ENCODE measurements at regions not wholly inside any gene's neighbourhood (a gene's known extent, or its start where the extent isn't known, plus 50 kb on each side); places are given as distances from the start of the nearest gene placed in this dataset.

- DNase-seq (ENCODE audit: low read depth in 2 of 2): no peak
Observed at GRCh38 chrX:13149702-13150350, 105.4 kb upstream of the FAM9C start.

- peak in 1 of 2 donors; percentile 58 for DNase-seq (ENCODE audit: low read depth in 2 of 2)
Observed at GRCh38 chrX:13147733-13148132, 103.3 kb upstream of the FAM9C start.

- no peak for DNase-seq (ENCODE audit: low read depth in 2 of 2)
Observed at GRCh38 chrX:13147147-13147546, 102.7 kb upstream of the FAM9C start.

GRCh38 chrX:13144927-13145655 lies 100.7 kb upstream of the FAM9C start:
- peak in 1 of 2 donors; percentile 25 for DNase-seq (ENCODE audit: low read depth in 2 of 2)

- DNase-seq (ENCODE audit: low read depth in 2 of 2): no peak
Observed at GRCh38 chrX:13142891-13143290, 98.5 kb upstream of the FAM9C start.

GRCh38 chrX:13140007-13140406 lies 95.6 kb upstream of the FAM9C start:
- no peak for DNase-seq (ENCODE audit: low read depth in 2 of 2)

GRCh38 chrX:13131396-13132137 lies 87.1 kb upstream of the FAM9C start:
- no peak for DNase-seq (ENCODE audit: low read depth in 2 of 2)

GRCh38 chrX:13130816-13131215 lies 86.4 kb upstream of the FAM9C start:
- no peak for DNase-seq (ENCODE audit: low read depth in 2 of 2)

GRCh38 chrX:13128104-13128503 lies 83.7 kb upstream of the FAM9C start:
- no peak for DNase-seq (ENCODE audit: low read depth in 2 of 2)

- DNase-seq (ENCODE audit: low read depth in 2 of 2): no peak
Observed at GRCh38 chrX:13126775-13127174, 82.4 kb upstream of the FAM9C start.

GRCh38 chrX:13125188-13125587 lies 80.8 kb upstream of the FAM9C start:
- no peak for DNase-seq (ENCODE audit: low read depth in 2 of 2)

- peak; percentile 91 to 93 for DNase-seq (ENCODE audit: low read depth in 2 of 2)
Observed at GRCh38 chrX:13123857-13124345, 79.5 kb upstream of the FAM9C start.

GRCh38 chrX:13123247-13123856 lies 78.9 kb upstream of the FAM9C start:
- no peak for DNase-seq (ENCODE audit: low read depth in 2 of 2)

GRCh38 chrX:13121020-13121555 lies 76.7 kb upstream of the FAM9C start:
- DNase-seq (ENCODE audit: low read depth in 2 of 2): no peak

GRCh38 chrX:13120017-13120416 lies 75.6 kb upstream of the FAM9C start:
- DNase-seq (ENCODE audit: low read depth in 2 of 2): peak in 1 of 2 donors; percentile 77

GRCh38 chrX:13119386-13119785 lies 75.0 kb upstream of the FAM9C start:
- DNase-seq (ENCODE audit: low read depth in 2 of 2): peak in 1 of 2 donors; percentile 46

- DNase-seq (ENCODE audit: low read depth in 2 of 2): no peak
Observed at GRCh38 chrX:13115146-13115855, 70.9 kb upstream of the FAM9C start.

- DNase-seq (ENCODE audit: low read depth in 2 of 2): no peak
Observed at GRCh38 chrX:13112499-13112898, 68.1 kb upstream of the FAM9C start.

- DNase-seq (ENCODE audit: low read depth in 2 of 2): peak in 1 of 2 donors; percentile 82
Observed at GRCh38 chrX:13110433-13111324, 66.3 kb upstream of the FAM9C start.

GRCh38 chrX:13109817-13110216 lies 65.4 kb upstream of the FAM9C start:
- DNase-seq (ENCODE audit: low read depth in 2 of 2): peak in 1 of 2 donors; percentile 37

Data from dermis microvascular lymphatic vessel endothelial cell (primary cell).